H9 (cell line): ENCODE measurements at regions not wholly inside any gene's neighbourhood (a gene's known extent, or its start where the extent isn't known, plus 50 kb on each side); places are given as distances from the start of the nearest gene placed in this dataset.
A peak's percentile ranks its signal among the peaks of the same experiment; 100 is the strongest.

Experiments used
- DNase-seq: peaks from one replicate; pipeline ENCODE4 v3.0.0-alpha.2; 2017
- H2AFZ ChIP-seq: one replicate; pipeline ENCODE4 v1.6.1; 2013; ENCODE audit warnings: mild to moderate bottlenecking, low read length, control low read depth, moderate library complexity
- H2AK5ac ChIP-seq: 2 replicates; pipeline ENCODE4 v1.6.1; 2013; ENCODE audit warnings: low read length, control low read depth, mixed read lengths; ENCODE audit not compliant: insufficient read length
- H2BK120ac ChIP-seq: one replicate; pipeline ENCODE4 v1.6.1; 2013; ENCODE audit warnings: low read depth, mild to moderate bottlenecking, low read length, control low read depth, inconsistent platforms; ENCODE audit not compliant: poor library complexity, severe bottlenecking
- H2BK12ac ChIP-seq: 2 replicates; pipeline ENCODE4 v1.6.1; 2013; ENCODE audit warnings: low read length, control low read depth, mixed read lengths, low read depth; ENCODE audit not compliant: insufficient read length
- H2BK15ac ChIP-seq: 2 replicates; pipeline ENCODE4 v1.6.1; 2013; ENCODE audit warnings: low read depth, low read length, control low read depth
- H2BK20ac ChIP-seq: one replicate; pipeline ENCODE4 v1.6.1; 2013; ENCODE audit warnings: low read depth, mild to moderate bottlenecking, low read length, control low read depth, inconsistent platforms; ENCODE audit not compliant: poor library complexity, severe bottlenecking
- H2BK5ac ChIP-seq: 2 replicates; pipeline ENCODE4 v1.6.1; 2013; ENCODE audit warnings: low read length, control low read depth, mixed read lengths; ENCODE audit not compliant: insufficient read length
- H3K14ac ChIP-seq: 2 replicates; pipeline ENCODE4 v1.6.1; 2013; ENCODE audit warnings: low read length, control low read depth; ENCODE audit not compliant: insufficient read depth
- H3K18ac ChIP-seq: 2 replicates; pipeline ENCODE4 v1.6.1; 2013; ENCODE audit warnings: low read depth, mild to moderate bottlenecking, mixed read lengths, low read length, control low read depth; ENCODE audit not compliant: insufficient read length
- H3K23ac ChIP-seq: 2 replicates; pipeline ENCODE4 v1.6.1; 2013; ENCODE audit warnings: low read length, control low read depth, mixed read lengths, low read depth; ENCODE audit not compliant: insufficient read length
- H3K23me2 ChIP-seq: 2 replicates; pipeline ENCODE4 v1.6.1; 2013; ENCODE audit warnings: low read depth, mild to moderate bottlenecking, mixed read lengths, low read length, control low read depth; ENCODE audit not compliant: insufficient read length, poor library complexity, severe bottlenecking
- H3K27ac ChIP-seq: 2 replicates; pipeline ENCODE4 v1.5.1; 2013; ENCODE audit warnings: low read length, control low read depth, mixed read lengths, low read depth; ENCODE audit not compliant: insufficient read length
- H3K27me3 ChIP-seq: 2 replicates; pipeline ENCODE4 v1.6.1; 2013; ENCODE audit warnings: low read length, control low read depth, inconsistent platforms; ENCODE audit not compliant: insufficient read depth
- H3K4ac ChIP-seq: 2 replicates; pipeline ENCODE4 v1.6.1; 2013; ENCODE audit warnings: low read depth, mild to moderate bottlenecking, control low read depth, inconsistent platforms, low read length, moderate library complexity
- H3K4me1 ChIP-seq: 2 replicates; pipeline ENCODE4 v1.6.1; 2013; ENCODE audit warnings: low read length, control low read depth, inconsistent platforms; ENCODE audit not compliant: insufficient read depth
- H3K4me2 ChIP-seq: 2 replicates; pipeline ENCODE4 v1.6.1; 2013; ENCODE audit warnings: low read length, control low read depth, mixed read lengths; ENCODE audit not compliant: insufficient read length, insufficient read depth
- H3K56ac ChIP-seq: 2 replicates; pipeline ENCODE4 v1.6.1; 2013; ENCODE audit warnings: low read depth, mild to moderate bottlenecking, mixed read lengths, low read length, control low read depth; ENCODE audit not compliant: insufficient read length
- H3K79me1 ChIP-seq: 2 replicates; pipeline ENCODE4 v1.6.1; 2013; ENCODE audit warnings: low read depth, mild to moderate bottlenecking, moderate library complexity, low read length, control low read depth, inconsistent platforms; ENCODE audit not compliant: insufficient read depth, poor library complexity, severe bottlenecking
- H3K79me2 ChIP-seq: 2 replicates; pipeline ENCODE4 v1.6.1; 2013; ENCODE audit warnings: low read length, control low read depth, inconsistent platforms; ENCODE audit not compliant: insufficient read depth
- H3K9ac ChIP-seq: 2 replicates; pipeline ENCODE4 v1.6.1; 2013; ENCODE audit warnings: low read length, control low read depth, mixed read lengths; ENCODE audit not compliant: insufficient read length; ENCODE audit errors: extremely low read depth
- H3K9me3 ChIP-seq: one replicate; pipeline ENCODE4 v1.6.1; 2013; ENCODE audit warnings: low read depth, low read length, inconsistent platforms; ENCODE audit not compliant: control insufficient read depth
- H3T11ph ChIP-seq: one replicate; pipeline ENCODE4 v1.6.1; 2013; ENCODE audit warnings: mild to moderate bottlenecking, low read length, control low read depth, inconsistent platforms
- H4K20me1 ChIP-seq: one replicate; pipeline ENCODE4 v1.6.1; 2013; ENCODE audit not compliant: control insufficient read depth, insufficient read length, insufficient read depth
- H4K5ac ChIP-seq: 2 replicates; pipeline ENCODE4 v1.6.1; 2013; ENCODE audit warnings: low read depth, mild to moderate bottlenecking, mixed read lengths, low read length, control low read depth; ENCODE audit not compliant: insufficient read length
- H4K8ac ChIP-seq: replicated peaks from 2 replicates; pipeline ENCODE4 v1.6.1; 2013; ENCODE audit warnings: low read length, control low read depth, mixed read lengths, low read depth; ENCODE audit not compliant: insufficient read length
- H4K91ac ChIP-seq: 2 replicates; pipeline ENCODE4 v1.6.1; 2013; ENCODE audit warnings: low read depth, mild to moderate bottlenecking, moderate library complexity, mixed read lengths, low read length, control low read depth; ENCODE audit not compliant: insufficient read length
- H3K27ac Mint-ChIP-seq, 3 experiments: 2 replicates in 2 of 3; 3 replicates in 1 of 3; pipeline ENCODE4 v1.8.0; 2020 to 2021; ENCODE audit warnings: mixed read lengths in 3 of 3, mild to moderate bottlenecking in 1 of 3, moderate library complexity in 1 of 3
- H3K27me3 Mint-ChIP-seq: 2 replicates; pipeline ENCODE4 v1.8.0; 2021; ENCODE audit warnings: low read depth, mild to moderate bottlenecking, moderate library complexity, mixed read lengths
- H3K36me3 Mint-ChIP-seq, 3 experiments: 2 replicates in 2 of 3; 3 replicates in 1 of 3; pipeline ENCODE4 v1.8.0; 2020 to 2021; ENCODE audit warnings: low read depth in 3 of 3, mixed read lengths in 3 of 3; ENCODE audit not compliant: insufficient read depth in 1 of 3
- H3K4me1 Mint-ChIP-seq, 2 experiments: 2 replicates each; pipeline ENCODE4 v1.8.0; 2020; ENCODE audit warnings: mixed read lengths in 2 of 2
- H3K4me3 Mint-ChIP-seq, 2 experiments: 2 replicates in 1 of 2; 3 replicates in 1 of 2; pipeline ENCODE4 v1.8.0; 2020 to 2021; ENCODE audit warnings: mild to moderate bottlenecking in 2 of 2, mixed read lengths in 2 of 2, moderate library complexity in 1 of 2
- H3K9me3 Mint-ChIP-seq, 2 experiments: 2 replicates in 1 of 2; 3 replicates in 1 of 2; pipeline ENCODE4 v1.8.0; 2020; ENCODE audit warnings: mild to moderate bottlenecking in 2 of 2, mixed read lengths in 2 of 2, moderate library complexity in 1 of 2
- CTCF ChIP-seq: fragments of 200-600 bp; sonication (generic); conservative IDR thresholded peaks from 3 replicates; pipeline ENCODE4 v1.8.0; 2021; ENCODE audit warnings: antibody characterized with exemption, mild to moderate bottlenecking
- WGBS: extraction: QIAGEN DNeasy Blood & Tissue Kit; methylation state at CpG from one replicate; pipeline ENCODE4 v1.1.7; 2013; ENCODE audit warnings: missing lambda C conversion rate, low lambda C conversion rate, mixed read lengths; ENCODE audit not compliant: insufficient read length; ENCODE audit errors: extremely low coverage; 5-methylcytosine and 5-hydroxymethylcytosine counted together

DNA sequence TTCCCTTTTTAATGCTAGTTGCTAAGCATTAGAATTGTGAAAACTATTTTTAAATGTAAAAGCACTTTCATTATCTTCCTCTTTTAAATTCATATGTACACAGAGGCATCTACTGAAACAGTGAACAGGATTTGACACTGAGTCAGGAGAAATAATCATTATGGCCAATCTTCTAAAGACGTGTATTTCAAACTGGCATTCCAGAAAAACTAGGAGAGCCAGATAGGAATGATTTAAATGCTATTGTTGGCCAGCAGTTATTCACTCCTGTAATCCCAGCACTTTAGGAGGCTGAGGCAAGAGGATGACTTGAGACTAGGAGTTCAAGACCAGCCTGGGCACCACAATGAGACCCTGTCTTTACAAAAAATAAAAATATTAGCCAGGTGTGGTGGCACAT is 67.6 kb upstream of the RAP2B start:
- H4K91ac ChIP-seq, result no peak overlapping the region
- no peak overlapping the region for H3K4me3 Mint-ChIP-seq
- H2AK5ac ChIP-seq, result no peak overlapping the region
- no peaks in the 10 kb centered on the region for H3K27me3 ChIP-seq
- no peaks in the 10 kb centered on the region for H3K27me3 Mint-ChIP-seq
- H3K56ac ChIP-seq, result no peak overlapping the region
- H3K23ac ChIP-seq, result no peak overlapping the region
- H2BK12ac ChIP-seq, result no peak overlapping the region
- H3K36me3 Mint-ChIP-seq, result peaks cover 0 to 12% (median 9%) of the 10 kb centered on the region in 3 experiments; a peak in 6 of 7 replicates
- no peak overlapping the region for H2BK15ac ChIP-seq
- no peak for DNase-seq
- H4K5ac ChIP-seq, result no peak overlapping the region
- no peak overlapping the region for H2BK20ac ChIP-seq
- H3K79me1 ChIP-seq, result no peaks in the 10 kb centered on the region
- H3K4me1 Mint-ChIP-seq, result peaks cover 50 to 55% of the 10 kb centered on the region in 2 experiments
- no peak overlapping the region for H3T11ph ChIP-seq
- no peak overlapping the region for H2BK5ac ChIP-seq
- H4K8ac ChIP-seq, result no peak overlapping the region
- no peak overlapping the region for H3K4ac ChIP-seq
- H3K27ac ChIP-seq, result no peak overlapping the region
- TF ChIP-seq CTCF, result no peak
- H2BK120ac ChIP-seq, result no peak overlapping the region
- no peaks in the 10 kb centered on the region for H3K9me3 ChIP-seq
- H2AFZ ChIP-seq, result no peak overlapping the region
- H3K18ac ChIP-seq, result no peak overlapping the region
- peaks cover 2% of the 10 kb centered on the region; the same call in 1 of the 2 replicates for H3K4me1 ChIP-seq
- H3K27ac Mint-ChIP-seq, result peak overlapping the region in 2 of 3 experiments; percentile 66 to 80; a peak in 3 of 7 replicates
- no CpG with 5 or more reads among the region's 1 CpG for WGBS
- H4K20me1 ChIP-seq, result no peaks in the 10 kb centered on the region
- H3K79me2 ChIP-seq, result no peaks in the 10 kb centered on the region
- no peak overlapping the region for H3K4me2 ChIP-seq
- no peaks in the 10 kb centered on the region for H3K23me2 ChIP-seq
- H3K14ac ChIP-seq, result no peak overlapping the region
- peaks cover 6 to 9% of the 10 kb centered on the region in 2 experiments; a peak in 4 of 5 replicates for H3K9me3 Mint-ChIP-seq
- H3K9ac ChIP-seq, result no peak overlapping the region
